Central memory CD4-positive, alpha-beta T cell (primary cell): ENCODE measurements at regions not wholly inside any gene's neighbourhood (a gene's known extent, or its start where the extent isn't known, plus 50 kb on each side); places are given as distances from the start of the nearest gene placed in this dataset.

Source experiments
- DNase-seq: peaks from one replicate; pipeline ENCODE4 v3.0.0; 2022

DNA sequence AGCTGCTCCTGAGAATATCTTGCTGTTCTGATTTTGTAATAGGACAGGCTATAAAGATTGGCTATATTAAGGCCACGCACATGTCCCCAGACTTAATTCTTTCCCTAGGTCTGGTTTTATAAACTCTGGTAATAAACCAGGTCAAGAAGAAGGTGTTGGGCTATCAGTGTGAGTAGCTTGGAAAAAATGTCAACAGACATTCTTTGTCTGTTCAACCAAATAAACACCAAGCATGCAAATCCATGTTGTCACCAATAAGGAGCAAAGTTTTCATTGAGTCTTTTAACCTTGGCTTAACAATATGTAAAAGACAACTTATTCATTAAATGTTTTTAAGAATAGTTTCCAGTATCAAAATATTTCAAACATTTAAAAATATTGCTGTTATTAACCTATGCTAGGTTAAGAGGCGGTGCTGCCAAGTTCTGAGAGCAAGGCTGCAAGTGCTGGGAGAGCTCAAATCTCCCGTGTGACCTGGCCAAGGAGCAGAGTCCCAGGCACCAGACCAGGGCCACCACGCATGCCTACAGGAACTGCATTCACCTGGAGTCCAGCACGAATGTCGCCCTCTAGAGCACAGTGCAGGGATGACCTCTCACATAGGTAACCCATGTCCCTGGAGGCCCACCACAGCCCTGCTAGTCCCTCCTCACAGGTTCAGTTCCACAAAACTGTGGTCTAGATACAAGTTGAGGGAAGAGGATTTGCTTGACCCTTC, 120.5 kb upstream of the POU3F3 start:
- DNase-seq = no peak

DNA sequence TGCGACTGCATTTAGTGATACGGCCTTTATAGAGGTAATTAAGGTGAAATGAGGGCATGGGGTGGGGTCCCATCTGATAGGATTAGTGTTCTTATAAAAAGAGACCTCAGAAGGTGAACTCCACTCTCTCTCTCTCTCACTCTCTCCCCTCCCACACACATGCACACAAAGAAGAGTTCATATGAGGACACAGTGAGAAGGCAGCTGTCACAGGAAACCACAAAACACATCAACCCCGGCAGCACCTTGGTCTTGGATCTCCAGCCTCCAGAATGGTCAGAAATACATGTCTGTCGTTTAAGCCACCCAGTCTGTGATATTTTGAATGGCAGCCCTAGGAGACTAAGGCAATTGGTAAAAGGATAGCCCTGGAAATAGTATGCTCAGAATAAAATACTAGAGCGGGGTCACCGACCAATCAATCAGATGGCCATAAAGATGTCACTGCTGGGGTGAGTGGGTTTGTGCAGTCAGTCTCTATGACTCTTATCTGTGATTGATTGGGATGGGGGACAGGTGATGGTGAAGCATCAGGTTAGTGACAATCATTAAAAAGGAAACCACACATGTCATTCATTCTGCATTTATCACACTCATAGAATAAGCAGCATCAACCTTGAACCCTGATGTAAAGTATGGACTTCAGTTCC, 118.9 kb upstream of the POU3F3 start:
- DNase-seq = no peak

DNA sequence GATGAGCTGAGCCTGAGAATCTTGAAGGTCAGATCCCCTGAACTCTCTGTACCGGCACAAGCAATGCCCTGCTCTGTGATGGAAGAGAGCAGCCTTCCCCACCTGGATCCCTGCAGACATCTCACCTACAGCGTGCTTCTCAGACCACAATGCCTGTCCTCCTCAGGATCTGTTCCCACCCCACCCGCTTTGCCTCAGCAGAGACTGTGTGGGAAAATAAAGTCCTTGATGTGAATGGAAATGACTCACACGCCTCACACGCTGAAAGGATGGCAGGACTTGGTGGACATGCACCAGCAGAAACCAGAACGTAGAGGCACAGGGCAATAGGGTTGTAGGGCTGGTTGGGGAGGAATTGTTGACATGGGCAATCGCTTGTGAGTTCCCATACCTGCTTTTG, 117.9 kb upstream of the POU3F3 start:
- no peak for DNase-seq

GRCh38 chr2:104741860-104742259, 112.1 kb upstream of the POU3F3 start:
- DNase-seq = no peak

DNA sequence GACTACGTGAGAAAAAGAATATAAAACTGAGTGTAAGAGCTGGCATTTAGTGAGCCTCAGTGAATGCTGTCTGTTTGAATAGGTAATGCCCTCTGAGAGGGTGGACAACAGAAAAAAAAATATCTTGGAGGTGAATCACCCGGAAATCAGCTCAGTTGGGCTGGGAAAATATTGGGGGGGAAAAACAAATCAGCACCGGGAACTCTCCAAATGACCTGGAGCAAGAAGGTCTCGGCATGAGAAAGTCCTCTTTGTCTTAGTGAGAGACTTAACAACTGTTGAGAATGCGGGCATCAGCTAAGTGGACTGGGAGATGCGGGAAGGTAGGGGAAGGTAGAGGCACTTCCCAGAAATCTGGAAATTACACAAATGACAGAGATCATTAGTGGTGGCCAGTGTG, 109.4 kb upstream of the POU3F3 start:
- DNase-seq = no peak

DNA sequence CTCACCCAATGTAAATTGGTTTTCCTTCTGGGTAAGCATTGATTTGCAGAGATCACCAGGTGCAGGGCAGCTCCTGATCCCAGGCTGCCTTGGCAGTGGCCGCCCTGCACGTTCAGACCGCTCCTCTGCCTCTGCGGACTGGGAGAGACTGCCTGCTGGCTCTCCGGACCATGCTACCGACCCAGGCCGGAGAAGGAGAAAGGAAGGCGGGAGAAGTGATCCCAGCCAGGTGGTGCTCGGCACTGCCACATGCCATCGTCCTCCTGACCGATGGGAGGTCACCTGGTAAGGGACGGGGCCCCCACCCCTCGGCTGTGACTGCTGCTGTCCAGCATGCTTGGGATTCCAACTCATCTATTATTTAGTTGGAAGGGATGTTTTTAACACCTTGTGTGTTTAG, 108.1 kb upstream of the POU3F3 start:
- DNase-seq = no peak

- DNase-seq = no peak
Observed at GRCh38 chr2:104746299-104746698, 107.6 kb upstream of the POU3F3 start.

DNA sequence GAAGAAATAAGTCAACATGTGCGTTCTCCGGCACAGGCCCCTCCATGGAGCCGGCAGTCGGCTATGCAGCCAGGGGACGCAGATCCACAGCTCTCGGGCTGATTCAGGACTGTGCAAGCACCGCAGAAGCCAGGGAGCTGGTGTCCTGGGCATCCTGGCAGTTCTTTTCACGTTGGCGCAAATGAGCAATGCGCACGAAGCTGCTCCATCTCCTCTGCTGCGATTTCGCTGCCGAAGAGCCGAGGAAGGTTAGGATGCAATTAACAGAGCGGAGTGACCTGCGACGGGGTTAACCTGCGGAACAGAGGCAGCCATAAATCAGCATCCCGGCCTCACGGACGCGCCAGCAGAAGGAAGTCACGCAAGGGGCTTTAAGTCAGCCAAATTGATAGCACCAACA, 107.1 kb upstream of the POU3F3 start:
- DNase-seq = no peak

DNA sequence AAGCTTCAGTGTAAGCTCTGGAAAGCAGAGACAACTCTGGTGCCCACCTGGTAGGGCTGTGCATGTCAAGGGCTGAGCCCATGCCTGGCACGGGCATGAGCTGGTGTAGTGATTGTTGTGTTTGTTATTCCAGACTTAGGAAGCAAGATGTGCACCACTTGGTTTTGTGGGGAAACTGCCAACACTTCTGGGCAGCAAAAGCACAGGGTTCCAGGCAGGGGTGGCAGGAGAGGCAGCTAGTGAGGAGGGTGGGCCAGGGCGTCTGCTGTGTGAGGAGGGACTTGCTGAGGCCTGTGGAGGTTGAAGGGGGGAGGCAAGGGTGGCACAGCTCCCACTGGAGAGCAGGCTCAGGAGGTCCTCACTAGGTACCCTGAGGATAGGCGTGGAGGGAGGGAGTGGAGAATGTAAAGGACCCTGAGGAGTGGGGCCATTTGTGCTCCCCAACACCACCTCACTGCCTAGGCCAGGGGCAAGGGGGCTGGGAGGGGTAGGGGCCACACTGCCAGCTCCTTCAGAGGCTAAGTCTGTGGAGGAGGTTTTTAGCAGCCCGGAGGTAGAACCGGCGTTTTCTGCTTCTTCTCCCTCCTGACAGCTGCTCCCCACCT, 104.0 kb upstream of the POU3F3 start:
- DNase-seq = no peak

DNA sequence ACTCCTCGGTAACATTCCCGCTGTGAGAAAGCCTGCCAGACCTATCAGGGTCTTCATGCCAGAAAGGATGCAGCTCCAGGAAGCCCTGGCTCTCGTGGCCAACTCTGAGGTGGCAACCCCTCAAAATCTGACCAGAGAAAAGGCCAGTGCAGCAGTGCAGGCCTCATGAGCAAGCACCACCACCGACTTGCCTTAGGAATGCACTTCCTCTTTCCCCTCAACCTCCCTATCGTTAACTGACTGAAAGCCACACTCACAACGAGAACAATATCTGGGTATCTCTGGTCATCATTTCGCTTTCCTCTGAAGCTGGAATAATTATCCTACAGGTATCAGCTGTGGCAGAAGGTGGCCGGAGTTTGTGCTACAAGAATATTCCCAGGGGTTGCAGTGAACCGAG, 101.4 kb upstream of the POU3F3 start:
- no peak for DNase-seq

DNA sequence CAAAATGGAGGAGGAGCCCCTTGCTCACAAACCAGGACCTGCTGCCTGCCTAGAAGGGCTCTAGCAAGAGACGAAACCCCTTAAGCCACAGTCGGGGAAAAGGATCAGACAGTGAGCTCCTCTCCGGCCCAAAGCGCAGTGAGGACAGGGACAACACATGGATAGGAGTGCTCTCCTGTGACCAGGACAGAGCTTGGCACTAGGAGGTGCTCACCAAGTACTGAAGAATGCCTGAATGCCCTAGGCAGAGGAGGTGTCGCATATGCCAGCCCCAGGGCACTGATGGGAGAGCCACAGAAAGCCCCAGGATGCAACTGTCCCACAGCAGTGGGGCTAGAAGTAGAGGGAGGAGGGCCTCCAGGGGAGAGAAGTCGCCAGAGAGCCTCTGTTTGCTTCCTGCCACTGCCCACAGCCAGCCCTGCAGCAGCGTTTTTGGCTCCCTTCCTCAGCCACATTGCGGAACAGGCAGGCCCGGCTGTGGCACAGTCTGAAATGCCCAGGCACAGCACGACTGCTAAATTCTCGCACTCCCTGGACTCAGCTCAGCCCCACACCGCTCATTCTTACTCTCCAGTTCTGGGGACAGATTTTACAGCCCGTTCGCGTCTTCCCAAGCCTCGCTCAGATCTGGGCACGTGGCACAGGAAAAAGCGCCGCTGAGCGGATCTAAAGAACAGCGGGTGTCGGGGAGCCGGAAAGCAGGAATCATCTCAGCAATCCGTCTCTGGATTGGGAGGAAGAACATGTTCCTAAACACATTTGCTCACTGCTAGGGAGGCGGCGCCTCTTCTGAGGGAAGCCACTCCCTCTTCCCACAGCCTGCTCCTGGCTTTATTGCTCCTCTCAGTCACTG, 98.7 kb upstream of the POU3F3 start:
- DNase-seq = no peak

- no peak for DNase-seq
Observed at GRCh38 chr2:104756118-104756517, 97.8 kb upstream of the POU3F3 start.

GRCh38 chr2:104757056-104757455, 96.9 kb upstream of the POU3F3 start:
- no peak for DNase-seq

DNA sequence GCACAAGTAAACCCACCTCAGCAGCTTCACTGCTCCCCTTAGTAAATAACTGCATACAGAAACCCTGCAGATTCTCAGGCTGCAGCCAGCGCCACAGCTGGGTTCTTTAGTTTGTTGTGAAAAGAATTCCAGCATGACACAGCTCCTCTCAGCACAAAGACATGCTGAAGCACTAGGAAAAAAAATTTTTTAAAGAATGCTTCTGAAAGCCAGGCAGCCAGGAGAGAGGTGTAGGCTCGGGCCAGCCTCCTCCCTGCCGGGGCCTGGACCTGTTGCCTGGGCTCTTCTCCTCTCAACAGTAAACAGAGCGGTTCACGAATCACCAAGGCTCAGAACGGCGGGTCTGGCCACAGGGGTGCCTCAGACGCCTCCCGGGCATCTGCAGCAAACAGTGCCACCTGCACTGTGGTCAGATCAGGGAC, 95.7 kb upstream of the POU3F3 start:
- DNase-seq = no peak

- DNase-seq = no peak
Observed at GRCh38 chr2:104762031-104762430, 91.9 kb upstream of the POU3F3 start.

- no peak for DNase-seq
Observed at GRCh38 chr2:104766683-104767082, 87.2 kb upstream of the POU3F3 start.

DNA sequence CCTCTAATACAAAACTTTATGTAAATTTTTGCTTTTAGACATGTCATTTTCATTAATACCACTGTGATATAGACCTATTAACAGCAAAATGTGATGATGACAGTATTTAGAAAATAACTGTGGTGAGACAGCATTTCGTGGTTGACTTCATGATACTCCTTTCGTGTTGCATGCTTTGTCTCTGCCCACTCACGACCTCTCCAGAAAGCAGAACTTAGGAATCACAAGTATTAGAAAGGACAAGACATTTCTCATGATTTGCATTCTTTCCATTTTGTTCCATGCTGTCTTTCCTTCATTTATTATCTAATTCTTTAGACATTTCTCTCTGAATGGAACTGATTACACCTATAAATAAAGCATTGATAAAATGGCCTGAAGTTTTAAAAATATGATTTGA, 85.2 kb upstream of the POU3F3 start:
- no peak for DNase-seq

DNA sequence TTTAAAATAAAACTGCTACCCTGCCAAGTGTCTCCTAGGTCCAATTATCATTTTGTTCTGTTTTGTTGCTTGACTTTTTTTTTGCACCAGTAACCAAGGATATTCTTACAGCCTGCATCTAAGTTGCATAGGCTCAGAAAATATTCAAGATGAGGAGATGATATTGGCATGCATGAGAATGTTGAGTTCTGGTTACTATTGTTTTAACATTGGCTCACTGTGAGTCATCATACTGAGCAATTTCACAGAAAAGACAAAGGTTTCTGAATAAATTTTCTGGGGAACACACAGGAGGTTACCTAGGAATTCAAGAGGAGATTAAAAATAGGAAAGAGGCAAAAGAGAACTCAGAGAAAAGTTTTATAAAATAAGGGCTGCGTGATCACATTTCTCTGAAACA, 84.8 kb upstream of the POU3F3 start:
- no peak for DNase-seq

DNA sequence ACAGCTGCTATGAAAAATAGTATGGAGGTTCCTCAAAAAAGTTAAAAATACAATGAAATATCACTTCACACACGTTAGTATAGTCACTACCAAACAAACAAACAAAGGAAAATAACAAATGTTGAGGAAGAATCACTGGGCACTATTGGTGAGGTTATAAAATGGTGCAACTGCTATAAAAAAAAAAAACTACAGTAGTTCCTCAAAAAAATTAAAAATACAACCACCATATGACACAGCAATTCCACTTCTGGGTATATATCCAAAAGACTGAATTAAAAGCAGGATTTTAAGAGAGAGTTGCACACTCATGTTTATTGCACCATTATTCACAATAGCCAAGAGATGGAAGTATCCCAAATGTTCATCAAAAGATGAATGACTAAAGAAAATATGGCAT, 80.9 kb upstream of the POU3F3 start:
- no peak for DNase-seq

- no peak for DNase-seq
Observed at GRCh38 chr2:104774631-104775030, 79.3 kb upstream of the POU3F3 start.

DNA sequence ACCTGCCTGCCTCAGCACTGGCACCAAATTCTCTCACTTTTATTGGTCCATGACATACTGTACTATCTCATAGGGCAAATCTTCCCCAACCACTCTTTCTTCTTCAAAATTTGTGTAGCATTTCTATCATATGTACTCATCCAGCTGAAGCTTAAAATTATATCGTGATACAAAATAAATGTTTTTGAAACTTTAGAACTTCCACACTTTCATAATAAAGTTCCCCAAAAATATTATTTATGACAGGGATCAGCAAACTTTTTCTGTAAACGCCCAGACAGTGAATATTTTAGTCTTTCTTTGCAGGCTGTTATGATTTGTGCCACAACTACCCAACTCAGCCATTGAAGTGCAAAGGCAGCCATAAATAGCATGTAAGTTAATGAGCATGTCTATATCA, 76.2 kb upstream of the POU3F3 start:
- DNase-seq = no peak

DNA sequence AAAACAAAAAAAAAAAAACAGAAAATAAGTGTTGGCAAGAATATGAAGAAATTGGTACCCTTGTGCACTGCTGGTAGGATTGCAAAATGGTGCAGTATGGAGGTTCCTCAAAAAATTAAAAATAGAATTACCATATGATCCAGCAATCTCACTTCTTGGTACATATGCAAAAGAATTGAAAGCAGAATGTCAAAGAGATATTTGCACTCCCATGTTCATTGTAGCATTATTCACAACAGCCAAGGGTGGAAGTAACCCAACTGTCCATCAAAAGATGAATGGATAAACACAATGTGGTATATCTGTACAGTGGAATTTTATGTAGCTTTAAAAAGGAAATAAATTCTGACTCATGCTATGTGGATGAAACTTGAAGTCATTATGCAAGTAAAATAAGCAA, 72.8 kb upstream of the POU3F3 start:
- no peak for DNase-seq

GRCh38 chr2:104784264-104784663, 69.7 kb upstream of the POU3F3 start:
- DNase-seq = no peak

GRCh38 chr2:104786204-104786603, 67.7 kb upstream of the POU3F3 start:
- no peak for DNase-seq
